PC-9 (cell line): ENCODE measurements at regions not wholly inside any gene's neighbourhood (a gene's known extent, or its start where the extent isn't known, plus 50 kb on each side); places are given as distances from the start of the nearest gene placed in this dataset.

Experiments used
- BruUV-seq: library from RNA; stranded (reverse); fragments of 400-500 nt; replicated peaks from 2 replicates; lab custom pipeline; 2021; lab: Mats Ljungman, UMichigan
- CTCF ChIA-PET: fragments of 300-600 bp; sonication (Branson Sonifier 250); formaldehyde crosslinking; loops from one replicate; lab custom pipeline; 2022; ENCODE audit warnings: antibody characterized with exemption; lab: Charles Lee
- POLR2A ChIA-PET: fragments of 300-600 bp; sonication (Branson Sonifier 250); formaldehyde crosslinking; loops from one replicate; lab custom pipeline; 2022; ENCODE audit warnings: antibody characterized with exemption; ENCODE audit not compliant: unreplicated experiment; lab: Charles Lee
- DNase-seq, 2 experiments: peaks; one replicate each; pipeline versions ENCODE4 v3.0.0 to v3.0.0-alpha.2; 2015 to 2022; ENCODE audit warnings: mixed read lengths in 1 of 2
- H2AFZ ChIP-seq: fragments of 200-600 bp; sonication (generic); 2 replicates; pipeline ENCODE4 v1.8.1; 2017; ENCODE audit warnings: antibody characterized with exemption
- H3F3A ChIP-seq: fragments of 200-600 bp; sonication (generic); 2 replicates; pipeline ENCODE4 v1.8.1; 2017; ENCODE audit warnings: antibody characterized with exemption, mild to moderate bottlenecking, low read depth; ENCODE audit not compliant: insufficient read depth
- H3K27ac ChIP-seq: fragments of 200-600 bp; sonication (generic); 2 replicates; pipeline ENCODE4 v1.6.1; 2016; ENCODE audit warnings: mixed run types
- H3K27me3 ChIP-seq: fragments of 200-600 bp; sonication (generic); 2 replicates; pipeline ENCODE4 v1.6.1; 2016; ENCODE audit warnings: low read depth, mixed run types; ENCODE audit not compliant: insufficient read depth
- H3K36me3 ChIP-seq: fragments of 200-600 bp; sonication (generic); 2 replicates; pipeline ENCODE4 v1.6.1; 2016; ENCODE audit warnings: low read depth, mixed run types
- H3K4me1 ChIP-seq: fragments of 200-600 bp; sonication (generic); replicated peaks from 2 replicates; pipeline ENCODE4 v1.6.1; 2016; ENCODE audit warnings: mixed run types; ENCODE audit not compliant: insufficient read depth
- H3K4me2 ChIP-seq: fragments of 200-600 bp; sonication (generic); 2 replicates; pipeline ENCODE4 v1.6.1; 2017; ENCODE audit warnings: mixed run types
- H3K4me3 ChIP-seq: fragments of 200-600 bp; sonication (generic); 2 replicates; pipeline ENCODE4 v1.6.1; 2016; ENCODE audit warnings: mixed run types
- H3K79me2 ChIP-seq: fragments of 200-600 bp; sonication (generic); 2 replicates; pipeline ENCODE4 v1.6.1; 2017; ENCODE audit warnings: low read depth, mixed run types
- H3K9me2 ChIP-seq: fragments of 200-600 bp; sonication (generic); 2 replicates; pipeline ENCODE4 v1.8.1; 2017; ENCODE audit warnings: mild to moderate bottlenecking; ENCODE audit not compliant: insufficient read depth
- H3K9me3 ChIP-seq: fragments of 200-600 bp; sonication (generic); 2 replicates; pipeline ENCODE4 v1.8.1; 2016; ENCODE audit warnings: low read depth; ENCODE audit not compliant: insufficient read depth
- H4K20me1 ChIP-seq: fragments of 200-600 bp; sonication (generic); 2 replicates; pipeline ENCODE4 v1.8.1; 2017; ENCODE audit not compliant: insufficient read depth
- CTCF ChIP-seq: fragments of 200-600 bp; sonication (generic); conservative IDR thresholded peaks from 2 replicates; pipeline ENCODE4 v1.6.1; 2017; ENCODE audit warnings: mixed run types, antibody characterized with exemption, mild to moderate bottlenecking, moderate library complexity
- EZH2 ChIP-seq: fragments of 200-600 bp; sonication (generic); IDR thresholded peaks from 2 replicates; pipeline ENCODE4 v1.8.0; 2017; ENCODE audit warnings: antibody characterized with exemption, low read depth
- intact Hi-C: fragments of 100-400 bp; cut with micrococcal nuclease; formaldehyde crosslinking; loops from one replicate; pipeline ENCODE4 v1.10.0; 2022; ENCODE audit not compliant: unreplicated experiment

- Histone ChIP-seq H3K4me1 (no peaks in the 10 kb centered on the region), H4K20me1 (no peaks in the 10 kb centered on the region), H3K9me3 (no peaks in the 10 kb centered on the region), H3K36me3 (no peaks in the 10 kb centered on the region), H2AFZ (no peak overlapping the region), H3K4me3 (no peak overlapping the region), H3K79me2 (no peaks in the 10 kb centered on the region), H3K9me2 (no peaks in the 10 kb centered on the region), H3K4me2 (no peak overlapping the region), H3K27me3 (peaks cover 74% of the 10 kb centered on the region), H3K27ac (no peak overlapping the region), H3F3A (no peaks in the 10 kb centered on the region)
- ChIA-PET POLR2A (no interaction called here), CTCF (interaction anchor here (0.6 kb wide), 1 partner anchor 66 kb away, joined by 3 read pairs; no protein-coding TSS in a partner anchor)
- BruUV-seq: no TSS peak
- intact Hi-C loops: no loop called here
- no peak for TF ChIP-seq EZH2
- no peak for TF ChIP-seq CTCF
- no peak for DNase-seq
These were observed 101.9 kb downstream of the GAS2L3 start for GRCh38 chr12:100675432-100675831.

DNA sequence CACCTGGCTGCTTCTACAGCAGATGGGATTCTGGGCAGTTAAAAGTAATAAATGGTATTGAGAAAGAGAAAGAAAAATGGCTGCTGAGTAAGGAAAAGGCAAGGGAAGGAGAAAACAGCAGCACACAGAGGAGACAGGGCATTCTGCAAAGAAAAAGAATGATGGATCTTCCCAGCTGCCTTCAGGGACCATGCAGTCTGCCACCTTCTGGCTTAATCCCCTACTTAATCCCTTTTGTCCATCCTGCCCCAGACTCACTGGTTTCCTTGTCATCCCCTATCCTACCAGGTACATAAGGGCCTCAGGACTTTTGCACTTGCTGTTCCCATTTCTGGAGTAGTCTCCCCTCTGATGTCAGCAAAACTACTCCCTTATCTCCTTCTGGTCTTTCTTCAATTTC, 107.6 kb downstream of the GAS2L3 start:
- Histone ChIP-seq H3K4me3 (no peak overlapping the region), H3K4me2 (no peak overlapping the region), H3K9me2 (no peaks in the 10 kb centered on the region), H3K9me3 (peaks cover 4% of the 10 kb centered on the region; the same call in 1 of the 2 replicates), H3K4me1 (no peaks in the 10 kb centered on the region), H4K20me1 (no peaks in the 10 kb centered on the region), H3F3A (no peaks in the 10 kb centered on the region), H3K36me3 (no peaks in the 10 kb centered on the region), H3K27ac (no peak overlapping the region), H3K27me3 (peaks cover 35% of the 10 kb centered on the region), H2AFZ (no peak overlapping the region), H3K79me2 (no peaks in the 10 kb centered on the region)
- TF ChIP-seq CTCF (no peak), EZH2 (no peak)
- DNase-seq: no peak
- ChIA-PET CTCF (no interaction called here), POLR2A (no interaction called here)
- no TSS peak for BruUV-seq
- intact Hi-C loops: no loop called here

GRCh38 chr12:100682178-100682577, 108.7 kb downstream of the GAS2L3 start:
- TF ChIP-seq CTCF: no peak
- TF ChIP-seq EZH2: no peak
- no TSS peak for BruUV-seq

More at GRCh38 chr12:100682178-100682577, 108.7 kb downstream of the GAS2L3 start:
- H3K9me2 ChIP-seq: no peaks in the 10 kb centered on the region
- no peaks in the 10 kb centered on the region for H3K79me2 ChIP-seq
- intact Hi-C loops: no loop called here
- H4K20me1 ChIP-seq: no peaks in the 10 kb centered on the region
- H3K9me3 ChIP-seq: peaks cover 4% of the 10 kb centered on the region; the same call in 1 of the 2 replicates
- no peak overlapping the region for H3K4me3 ChIP-seq
- H2AFZ ChIP-seq: no peak overlapping the region
- H3K4me1 ChIP-seq: no peaks in the 10 kb centered on the region
- peaks cover 24% of the 10 kb centered on the region for H3K27me3 ChIP-seq
- ChIA-PET POLR2A (no interaction called here), CTCF (no interaction called here)
- H3K27ac ChIP-seq: no peak overlapping the region
- H3K4me2 ChIP-seq: no peak overlapping the region
- DNase-seq: no peak
- H3K36me3 ChIP-seq: no peaks in the 10 kb centered on the region
- no peaks in the 10 kb centered on the region for H3F3A ChIP-seq
